ENCODE measurements at regions not wholly inside any gene's neighbourhood (a gene's known extent, or its start where the extent isn't known, plus 50 kb on each side); places are given as distances from the start of the nearest gene placed in this dataset.

DNA sequence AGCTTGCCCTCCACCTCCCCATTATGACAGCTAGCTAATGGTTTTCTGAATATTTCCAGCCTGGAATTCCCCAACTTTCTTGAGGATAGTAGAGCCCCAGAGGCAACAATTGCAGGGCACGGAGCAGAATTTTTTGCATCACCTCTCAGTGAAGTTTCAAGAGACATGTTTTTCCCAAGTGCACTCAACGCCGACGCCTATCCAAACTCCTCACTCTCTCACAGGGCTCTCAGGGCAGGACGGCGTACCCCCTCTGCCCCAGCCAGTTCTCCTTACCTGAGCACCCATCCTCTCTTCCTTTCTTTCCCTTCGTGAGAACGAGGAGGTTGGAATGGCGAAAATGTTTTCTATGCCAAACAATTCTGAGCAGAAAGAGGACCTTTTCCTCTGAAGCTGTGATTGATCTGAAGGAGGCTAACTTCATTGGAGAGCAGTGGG, 83.1 kb upstream of the FOXQ1 start:
- TF ChIP-seq, protein P1, sequence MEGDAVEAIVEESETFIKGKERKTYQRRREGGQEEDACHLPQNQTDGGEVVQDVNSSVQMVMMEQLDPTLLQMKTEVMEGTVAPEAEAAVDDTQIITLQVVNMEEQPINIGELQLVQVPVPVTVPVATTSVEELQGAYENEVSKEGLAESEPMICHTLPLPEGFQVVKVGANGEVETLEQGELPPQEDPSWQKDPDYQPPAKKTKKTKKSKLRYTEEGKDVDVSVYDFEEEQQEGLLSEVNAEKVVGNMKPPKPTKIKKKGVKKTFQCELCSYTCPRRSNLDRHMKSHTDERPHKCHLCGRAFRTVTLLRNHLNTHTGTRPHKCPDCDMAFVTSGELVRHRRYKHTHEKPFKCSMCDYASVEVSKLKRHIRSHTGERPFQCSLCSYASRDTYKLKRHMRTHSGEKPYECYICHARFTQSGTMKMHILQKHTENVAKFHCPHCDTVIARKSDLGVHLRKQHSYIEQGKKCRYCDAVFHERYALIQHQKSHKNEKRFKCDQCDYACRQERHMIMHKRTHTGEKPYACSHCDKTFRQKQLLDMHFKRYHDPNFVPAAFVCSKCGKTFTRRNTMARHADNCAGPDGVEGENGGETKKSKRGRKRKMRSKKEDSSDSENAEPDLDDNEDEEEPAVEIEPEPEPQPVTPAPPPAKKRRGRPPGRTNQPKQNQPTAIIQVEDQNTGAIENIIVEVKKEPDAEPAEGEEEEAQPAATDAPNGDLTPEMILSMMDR (IDR thresholded peaks at IDR 0.05) = no peak
- Mint-ChIP-seq H3K4me3 (ENCODE audit: unreplicated experiment) (no peak overlapping the region), H3K4me1 (ENCODE audit: low read depth) (no peaks in the 10 kb centered on the region), H3K9me3 (ENCODE audit: low read depth) (no peaks in the 10 kb centered on the region), H3K27me3 (ENCODE audit: low read depth) (peaks cover 17% of the 10 kb centered on the region), H3K27ac (ENCODE audit: unreplicated experiment) (no peak overlapping the region), H3K36me3 (ENCODE audit: low read depth) (no peaks in the 10 kb centered on the region)
- no peak for DNase-seq (ENCODE audit: low spot score)

DNA sequence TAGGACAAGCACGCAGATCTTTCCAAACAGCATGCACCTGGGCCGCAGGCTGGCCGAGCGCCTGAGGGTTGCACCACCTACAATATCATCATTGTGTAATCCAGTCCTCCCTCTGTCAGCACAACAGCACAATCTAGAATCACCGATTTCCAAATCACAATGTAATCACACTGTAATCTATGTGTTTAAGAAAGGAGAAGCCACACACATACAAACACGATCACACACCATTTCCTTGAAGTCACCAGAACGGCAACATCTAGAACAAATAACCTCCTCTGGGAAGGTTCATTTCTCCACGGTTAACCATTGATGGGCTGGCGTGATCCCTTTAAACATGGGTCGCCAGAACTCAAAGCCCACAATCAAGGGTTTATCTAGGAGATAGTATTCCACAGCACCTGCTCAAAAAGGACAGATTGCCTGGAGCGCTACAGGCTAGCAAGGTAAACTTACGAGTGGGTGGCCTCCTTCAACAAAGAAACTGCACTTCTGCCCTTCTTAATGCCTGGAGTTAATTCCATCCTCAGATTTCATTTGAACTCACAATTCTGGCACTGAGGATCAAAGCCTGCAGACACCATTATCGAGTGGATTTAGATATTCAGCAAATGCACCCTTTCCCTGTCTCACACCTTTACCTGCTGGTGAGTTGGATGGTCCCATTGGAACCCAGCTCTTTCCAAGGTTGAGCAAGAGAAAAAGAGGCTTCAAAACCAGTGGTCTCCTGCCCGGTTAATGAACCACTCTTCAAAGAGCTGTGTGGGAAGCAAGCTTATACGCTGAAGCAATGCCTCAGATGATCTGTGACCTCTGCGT, 83.8 kb upstream of the FOXQ1 start:
- DNase-seq (ENCODE audit: low spot score) = no peak
- Mint-ChIP-seq H3K27me3 (ENCODE audit: low read depth) (peaks cover 17% of the 10 kb centered on the region), H3K36me3 (ENCODE audit: low read depth) (no peaks in the 10 kb centered on the region), H3K4me3 (ENCODE audit: unreplicated experiment) (no peak overlapping the region), H3K27ac (ENCODE audit: unreplicated experiment) (no peak overlapping the region), H3K9me3 (ENCODE audit: low read depth) (no peaks in the 10 kb centered on the region), H3K4me1 (ENCODE audit: low read depth) (no peaks in the 10 kb centered on the region)
- TF ChIP-seq, protein P1 (IDR thresholded peaks at IDR 0.05) = no peak

DNA sequence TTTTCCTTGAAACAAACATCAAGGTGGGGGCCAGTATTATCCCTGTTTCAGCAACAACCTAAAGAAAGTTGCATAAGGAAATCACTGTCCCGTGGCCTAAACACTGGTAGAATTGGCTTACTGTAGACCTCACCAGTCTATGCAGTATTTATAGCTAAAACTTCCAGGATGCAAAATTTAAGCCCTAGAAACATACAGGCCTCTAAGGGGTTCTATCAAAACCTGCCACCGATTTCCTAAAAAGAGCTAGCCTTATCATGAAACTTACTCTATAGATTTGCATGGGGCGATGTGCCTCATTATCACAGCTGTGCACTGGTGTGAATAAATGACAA, 84.3 kb upstream of the FOXQ1 start:
- Mint-ChIP-seq H3K4me3 (ENCODE audit: unreplicated experiment) (no peak overlapping the region), H3K27me3 (ENCODE audit: low read depth) (peaks cover 17% of the 10 kb centered on the region), H3K4me1 (ENCODE audit: low read depth) (no peaks in the 10 kb centered on the region), H3K9me3 (ENCODE audit: low read depth) (no peaks in the 10 kb centered on the region), H3K36me3 (ENCODE audit: low read depth) (no peaks in the 10 kb centered on the region), H3K27ac (ENCODE audit: unreplicated experiment) (no peak overlapping the region)
- no peak for DNase-seq (ENCODE audit: low spot score)
- TF ChIP-seq, protein P1 (IDR thresholded peaks at IDR 0.05) = no peak

DNA sequence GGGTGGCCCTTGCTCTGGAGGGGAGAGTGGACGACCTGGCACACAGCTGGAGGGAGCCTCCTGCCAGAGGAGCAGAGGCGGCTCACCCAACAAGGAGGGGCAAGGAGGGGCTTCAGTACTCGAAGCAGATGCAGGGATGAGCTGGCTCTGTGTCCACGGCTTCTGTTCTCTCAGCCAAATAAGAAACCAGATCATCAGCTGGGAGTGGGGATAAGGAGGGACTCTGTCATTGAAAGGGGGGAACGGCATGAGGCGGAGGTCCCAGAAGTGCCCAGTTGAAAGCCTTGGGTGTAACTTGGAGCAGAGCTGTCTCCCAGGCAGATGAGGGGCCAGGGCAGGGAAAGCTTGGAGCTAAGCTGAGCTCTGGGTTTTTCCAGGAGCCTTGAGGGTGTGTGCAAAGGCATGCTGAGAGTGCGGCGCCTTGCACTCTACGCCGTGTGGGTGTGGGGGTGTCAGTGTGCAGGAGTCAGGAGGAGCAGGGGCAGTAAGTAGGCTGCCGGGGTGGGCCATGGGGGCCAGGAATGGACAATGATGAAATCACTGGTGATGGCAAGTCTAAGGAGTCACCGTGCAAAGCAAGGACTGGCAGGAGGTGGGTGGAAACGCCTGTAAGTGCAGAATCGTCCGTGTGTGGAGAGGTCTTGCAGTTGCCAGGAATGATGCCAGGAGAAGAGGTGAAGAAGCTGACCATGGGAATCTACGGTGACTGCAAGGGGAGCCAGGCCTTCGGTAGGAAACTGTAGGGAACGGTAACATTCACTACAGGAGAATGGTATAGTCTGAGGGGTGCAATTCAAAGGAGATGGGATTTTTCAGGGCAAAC, 85.4 kb upstream of the FOXQ1 start:
- H3K9me3 Mint-ChIP-seq (ENCODE audit: low read depth) = no peaks in the 10 kb centered on the region
- H3K4me1 Mint-ChIP-seq (ENCODE audit: low read depth) = no peaks in the 10 kb centered on the region
- H3K27me3 Mint-ChIP-seq (ENCODE audit: low read depth) = peaks cover 14% of the 10 kb centered on the region
- no peaks in the 10 kb centered on the region for H3K36me3 Mint-ChIP-seq (ENCODE audit: low read depth)
- no peak overlapping the region for H3K4me3 Mint-ChIP-seq (ENCODE audit: unreplicated experiment)
- TF ChIP-seq, protein P1 (IDR thresholded peaks at IDR 0.05) = no peak
- no peak for DNase-seq (ENCODE audit: low spot score)
- no peak overlapping the region for H3K27ac Mint-ChIP-seq (ENCODE audit: unreplicated experiment)

DNA sequence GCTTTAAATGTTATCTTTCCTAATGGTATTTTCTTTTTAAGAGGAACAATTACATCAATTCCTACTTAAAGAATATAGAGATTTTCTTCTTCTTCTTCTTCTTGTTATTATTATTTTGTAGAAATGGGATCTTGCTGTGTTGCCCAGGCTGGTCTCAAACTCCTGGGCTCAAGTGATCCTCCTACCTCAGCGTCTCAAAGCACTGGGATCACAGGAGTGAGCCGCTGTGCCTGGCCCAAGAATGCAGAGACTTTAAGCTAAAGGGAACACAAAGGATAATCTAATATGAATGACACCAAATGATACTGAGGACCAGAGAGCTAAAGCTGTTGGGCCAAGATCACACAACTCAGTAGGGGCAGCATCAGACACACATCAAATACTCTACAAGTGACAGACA, 87.4 kb upstream of the FOXQ1 start:
- Mint-ChIP-seq H3K4me1 (ENCODE audit: low read depth) (no peaks in the 10 kb centered on the region), H3K27ac (ENCODE audit: unreplicated experiment) (no peak overlapping the region), H3K9me3 (ENCODE audit: low read depth) (no peaks in the 10 kb centered on the region), H3K36me3 (ENCODE audit: low read depth) (no peaks in the 10 kb centered on the region), H3K27me3 (ENCODE audit: low read depth) (peaks cover 13% of the 10 kb centered on the region), H3K4me3 (ENCODE audit: unreplicated experiment) (no peak overlapping the region)
- TF ChIP-seq, protein P1 (IDR thresholded peaks at IDR 0.05) = no peak
- no peak for DNase-seq (ENCODE audit: low spot score)

All from chondrocyte (in vitro differentiated cells).